GM19468 (cell line): ENCODE measurements at regions not wholly inside any gene's neighbourhood (a gene's known extent, or its start where the extent isn't known, plus 50 kb on each side); places are given as distances from the start of the nearest gene placed in this dataset.

Source experiments
- ATAC-seq: cut with Tn5 transposase; IDR thresholded peaks from one replicate; pipeline ENCODE4 v1.9.1; 2021; ENCODE audit warnings: mild to moderate bottlenecking, moderate library complexity, moderate number of reproducible peaks; ENCODE audit not compliant: unreplicated experiment; ENCODE audit errors: extremely low read depth

- no peak for ATAC-seq
Measured at GRCh38 chr10:62893036-62893435, 76.9 kb upstream of the EGR2 start.

DNA sequence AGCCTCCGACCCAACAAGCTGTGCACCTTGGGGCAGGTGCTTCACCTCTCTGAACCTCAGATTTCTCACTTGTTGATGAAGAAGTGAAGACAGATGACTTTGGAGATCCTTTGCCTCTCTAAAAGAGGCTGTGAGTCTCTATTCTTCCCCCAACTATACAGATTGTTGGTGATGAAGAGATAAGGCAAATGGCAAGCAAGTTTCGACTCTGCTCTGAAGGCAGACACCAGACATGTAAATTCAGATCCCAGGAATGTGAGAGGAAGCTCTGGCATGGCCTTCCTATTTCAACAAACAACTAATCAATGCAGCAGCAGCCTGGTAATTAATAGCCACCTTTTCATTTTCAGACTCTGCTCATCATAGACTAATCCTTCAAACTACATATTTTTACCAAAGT lies 74.2 kb upstream of the EGR2 start:
- no peak for ATAC-seq

- ATAC-seq = no peak
Measured at GRCh38 chr10:62887642-62888041, 71.5 kb upstream of the EGR2 start.

DNA sequence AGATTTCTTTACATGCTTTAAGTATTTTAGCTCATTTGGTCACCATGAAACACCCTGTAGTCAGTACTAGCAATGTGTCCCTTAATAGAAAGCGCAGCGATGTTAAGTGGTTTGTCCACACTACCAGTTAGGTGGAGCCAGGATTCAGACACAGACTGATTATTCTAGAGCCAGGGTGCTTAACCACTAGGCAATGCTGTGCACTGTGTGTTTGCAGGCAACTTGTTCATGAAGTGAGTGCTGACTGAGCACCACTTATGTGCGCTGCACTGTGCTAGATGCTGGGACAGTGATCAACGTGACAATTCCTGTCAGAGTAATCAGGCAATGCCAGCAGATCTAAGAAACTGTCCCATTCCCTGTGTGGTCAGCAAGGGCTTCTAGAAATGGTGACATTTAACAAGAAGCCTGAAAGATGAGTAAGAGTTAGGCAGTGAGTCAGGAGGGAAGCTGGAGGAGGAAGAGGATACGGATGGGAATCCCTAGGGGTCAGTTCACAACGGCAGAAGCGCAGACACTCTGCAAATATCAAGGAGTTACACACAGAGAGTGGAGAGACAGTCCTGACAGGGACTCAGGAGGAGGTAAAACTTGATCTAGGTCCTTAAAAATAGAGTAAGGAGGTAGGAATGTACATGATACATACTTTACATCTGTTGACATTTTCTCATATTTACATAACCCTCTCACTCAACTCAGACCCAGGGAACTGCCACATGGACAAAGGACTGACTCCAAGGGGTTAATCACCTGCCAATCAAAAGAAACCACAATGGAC lies 69.7 kb upstream of the EGR2 start:
- no peak for ATAC-seq

GRCh38 chr10:62880162-62880561 lies 64.0 kb upstream of the EGR2 start:
- no peak for ATAC-seq

GRCh38 chr10:62873866-62874265 lies 57.7 kb upstream of the EGR2 start:
- no peak for ATAC-seq

- ATAC-seq = peak; percentile 70
Measured at GRCh38 chr10:62870866-62871265, 54.7 kb upstream of the EGR2 start.

DNA sequence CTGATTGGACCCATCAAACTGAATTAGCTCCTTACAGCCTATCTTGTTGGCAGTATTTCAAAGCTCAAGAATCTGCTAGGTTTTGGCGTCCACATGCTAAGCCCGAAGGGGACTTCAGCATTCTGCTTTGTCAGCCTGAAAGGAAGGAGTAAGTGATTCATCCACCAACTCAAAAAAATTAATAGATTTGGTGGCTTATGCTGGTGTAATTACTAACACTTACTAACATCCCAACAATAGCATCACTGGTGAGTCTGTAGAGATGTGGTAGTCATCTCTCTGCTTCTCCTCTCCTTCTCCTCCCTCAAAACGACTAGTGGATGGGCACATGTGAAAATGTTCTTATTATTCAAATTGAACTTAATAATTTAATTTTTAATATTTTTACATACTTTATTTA lies 53.8 kb upstream of the EGR2 start:
- ATAC-seq = no peak

- ATAC-seq = no peak
Measured at GRCh38 chr10:62866941-62867340, 50.8 kb upstream of the EGR2 start.

DNA sequence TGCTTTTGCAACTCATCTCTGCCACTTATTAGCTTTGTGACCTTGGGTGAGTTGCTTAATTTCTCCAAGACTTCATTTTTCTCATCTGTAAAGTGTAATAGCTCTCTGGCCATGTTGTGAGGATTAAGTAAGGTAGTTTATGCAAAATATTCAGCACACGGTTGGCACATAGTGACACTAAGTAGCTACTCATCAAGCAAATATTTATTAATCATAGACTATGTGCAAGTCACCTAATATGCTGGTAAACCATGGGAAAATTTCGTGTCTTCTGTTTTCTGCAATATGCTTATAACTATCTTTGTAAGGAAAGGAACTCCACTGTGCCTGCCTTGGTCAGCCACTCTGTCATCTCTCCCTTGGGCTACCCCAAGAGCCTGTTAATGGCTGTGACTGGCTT lies 50.3 kb upstream of the EGR2 start:
- no peak for ATAC-seq
